OCI-M1 (cell line): ENCODE measurements at regions not wholly inside any gene's neighbourhood (a gene's known extent, or its start where the extent isn't known, plus 50 kb on each side); places are given as distances from the start of the nearest gene placed in this dataset.

Source experiments
- DNase-seq: peaks from one replicate; lab custom pipeline; 2025; lab: John Stamatoyannopoulos, UW

DNA sequence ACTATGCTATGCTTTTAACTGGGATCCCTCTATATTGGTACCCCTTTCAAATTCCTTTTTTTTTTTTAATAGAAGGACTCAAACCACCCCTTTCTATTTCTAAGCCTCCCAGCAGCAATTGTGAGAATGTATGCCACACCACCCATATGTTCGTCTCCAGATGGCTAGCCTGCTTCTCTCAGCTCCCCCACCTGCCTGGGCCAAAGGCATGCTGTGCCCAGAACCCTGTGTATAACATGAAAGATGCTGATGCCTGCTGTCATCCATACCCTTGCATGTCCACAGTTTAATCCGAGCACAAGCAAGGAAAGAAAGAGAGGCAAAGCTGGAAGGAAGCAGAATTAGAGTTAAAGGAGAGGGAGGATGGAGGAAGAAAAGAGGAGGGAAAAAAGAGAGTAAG, 159.5 kb upstream of the CNTN6 start:
- DNase-seq = no peak

DNA sequence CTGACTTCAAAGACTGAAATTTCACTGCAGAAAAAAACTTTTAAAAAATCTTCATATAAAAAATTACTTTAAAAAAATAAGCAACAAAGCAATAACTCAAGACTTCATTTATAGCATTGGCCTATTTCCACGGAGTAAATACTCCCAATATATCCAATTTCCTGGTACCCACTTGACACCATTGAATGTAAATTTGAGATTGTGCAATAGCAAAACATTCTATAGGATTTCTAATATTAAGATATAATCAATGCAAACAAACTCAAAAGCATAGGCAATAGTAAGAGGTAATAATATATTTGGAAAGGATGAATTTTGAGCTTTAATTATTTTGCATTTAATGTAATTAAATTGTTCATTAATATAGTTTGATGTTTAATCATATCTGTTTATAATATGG, 148.0 kb upstream of the CNTN6 start:
- no peak for DNase-seq

DNA sequence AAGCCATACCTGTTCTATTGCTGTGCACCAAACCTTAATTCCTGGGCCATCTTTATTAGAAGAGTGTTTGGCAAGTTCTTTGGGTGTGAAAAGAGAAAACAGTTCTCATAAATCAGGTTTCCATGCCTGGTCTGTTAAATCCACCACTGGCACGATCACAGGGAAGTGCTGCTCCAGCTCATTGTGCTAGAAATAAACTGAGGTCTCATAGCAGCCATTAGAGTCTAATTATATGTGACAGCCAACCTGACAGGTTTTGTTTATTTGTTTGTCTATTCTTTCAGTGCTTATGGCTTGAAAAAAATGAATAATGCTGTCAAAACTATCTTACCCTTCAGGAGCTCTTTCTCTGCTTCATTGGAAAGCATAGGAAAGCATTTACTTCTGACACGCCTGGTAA, 147.1 kb upstream of the CNTN6 start:
- DNase-seq = no peak

DNA sequence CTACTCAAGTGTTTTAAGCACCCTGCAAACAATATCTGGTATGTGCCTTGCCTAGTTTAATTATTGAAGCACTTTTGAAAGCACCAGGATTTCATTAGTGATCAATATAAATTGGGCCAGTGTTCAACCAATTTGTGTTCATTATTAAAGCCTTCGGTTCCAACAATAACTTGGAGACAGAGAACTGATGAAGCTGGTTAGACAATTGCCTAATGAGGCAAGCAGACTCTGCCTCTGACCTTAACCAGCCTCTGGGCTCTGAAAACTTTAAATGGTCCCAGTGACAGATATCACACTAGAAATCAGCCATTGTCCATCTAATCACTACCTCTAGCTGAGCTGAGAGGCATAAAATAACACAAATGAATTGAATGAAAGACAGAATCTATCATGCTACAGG, 139.9 kb upstream of the CNTN6 start:
- DNase-seq = no peak

DNA sequence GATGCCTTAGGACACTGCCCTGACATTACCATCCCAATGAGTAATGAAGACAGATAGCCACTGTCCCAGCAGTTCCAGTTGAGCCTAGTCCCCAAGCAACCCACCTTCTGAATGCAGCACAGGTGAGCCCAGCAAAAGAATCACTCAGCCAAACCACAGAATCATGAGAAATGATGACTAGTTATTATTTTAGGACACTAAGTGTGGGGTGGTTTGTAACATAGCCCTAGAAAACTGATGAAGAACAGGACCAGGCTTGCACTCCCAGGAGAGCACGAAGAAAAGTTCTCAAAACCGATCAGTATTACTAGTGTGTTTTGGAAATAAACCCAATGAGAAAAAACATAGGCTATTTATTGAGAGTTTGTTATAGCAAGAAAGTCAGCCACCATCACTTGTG, 129.6 kb upstream of the CNTN6 start:
- DNase-seq = no peak

DNA sequence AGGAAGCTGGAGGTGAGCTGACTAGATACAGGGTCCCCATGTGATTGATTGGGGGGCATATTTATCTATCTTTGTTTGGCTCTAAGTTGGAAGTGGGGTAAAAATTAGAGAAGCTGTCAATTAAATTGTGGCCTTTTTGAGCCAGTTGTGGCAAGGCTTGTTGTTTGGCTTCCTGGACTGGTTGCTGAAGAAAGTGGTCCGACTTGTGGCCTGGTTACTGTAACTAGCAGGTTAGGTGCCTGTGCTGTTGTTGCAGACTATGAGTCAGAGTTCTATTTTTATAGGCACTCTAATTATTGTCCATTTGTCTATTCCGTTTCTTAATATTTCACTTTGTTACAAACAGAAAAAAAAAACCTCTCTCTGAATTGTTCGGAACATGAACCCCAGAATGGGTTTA, 129.1 kb upstream of the CNTN6 start:
- DNase-seq = no peak

DNA sequence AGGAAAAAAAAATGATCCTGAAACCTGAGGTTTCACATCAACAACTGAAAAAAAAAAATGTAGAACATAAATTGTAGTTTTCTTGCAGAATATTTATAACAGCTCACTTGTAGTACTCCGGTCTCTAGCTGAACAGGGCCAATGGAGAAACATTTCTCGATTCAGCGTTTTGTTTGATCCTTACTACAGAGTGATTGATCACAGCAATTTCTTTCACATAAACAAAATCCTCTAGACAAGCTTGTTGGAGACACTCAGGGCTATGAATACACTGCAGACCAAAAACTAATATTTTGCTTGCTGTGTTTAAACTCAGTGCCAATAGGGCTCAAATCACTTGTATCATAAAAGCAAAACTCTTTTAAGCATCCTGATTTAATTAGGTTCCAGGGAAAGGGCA, 127.0 kb upstream of the CNTN6 start:
- DNase-seq = no peak

DNA sequence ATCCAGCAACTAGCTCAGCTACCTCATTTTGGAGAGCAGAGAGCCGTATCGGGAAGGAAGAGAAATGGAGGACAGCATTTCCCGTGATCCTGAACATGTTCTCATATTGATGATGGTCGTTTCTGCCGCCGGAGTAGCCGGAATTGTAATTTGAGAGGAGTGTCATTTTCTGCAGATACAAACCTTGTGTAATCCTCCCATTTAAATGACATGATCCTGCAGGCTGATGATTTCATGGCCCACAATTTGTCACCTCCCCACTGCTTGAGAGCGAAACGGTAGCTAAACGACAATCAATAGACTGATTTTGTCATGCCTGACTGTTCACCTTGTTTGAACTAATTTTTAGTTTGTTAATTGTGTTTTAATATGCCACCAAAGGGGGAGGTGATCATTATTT, 126.5 kb upstream of the CNTN6 start:
- no peak for DNase-seq

DNA sequence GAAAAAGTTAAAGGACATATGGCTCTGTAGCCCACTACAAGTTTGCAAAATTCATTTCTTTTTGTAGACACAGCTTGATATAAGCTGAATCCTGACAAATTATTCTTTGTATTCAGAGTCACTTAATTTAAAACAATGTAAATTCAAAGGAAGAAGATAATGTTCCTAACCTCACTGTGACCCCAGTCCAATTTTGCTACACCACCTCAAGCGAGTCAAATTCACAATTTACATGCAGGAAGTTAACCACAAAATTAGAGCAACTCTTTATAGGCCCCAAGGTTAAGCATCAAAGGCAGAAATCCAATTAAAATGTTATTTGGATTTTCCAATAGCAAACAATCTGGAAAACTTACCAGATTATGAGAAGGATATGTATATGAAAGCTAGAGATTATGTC, 119.5 kb upstream of the CNTN6 start:
- no peak for DNase-seq

DNA sequence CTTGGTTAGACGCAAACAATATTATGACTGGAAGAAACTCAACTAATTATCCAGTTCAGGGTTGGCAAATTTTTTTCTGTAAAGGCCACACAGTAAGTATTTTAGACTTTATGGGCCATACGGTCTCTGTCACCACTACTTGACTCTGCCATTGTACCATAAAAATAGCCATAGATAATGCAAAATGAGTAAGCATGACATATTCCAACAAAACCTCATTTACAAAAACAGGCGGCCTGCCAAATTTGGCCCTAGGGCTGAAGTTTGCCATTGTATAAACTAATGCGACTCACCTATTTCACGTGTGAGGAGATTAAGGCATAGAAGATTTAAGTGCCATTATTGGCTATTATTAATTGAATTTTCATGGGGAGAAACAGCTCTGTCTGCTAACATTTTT, 116.8 kb upstream of the CNTN6 start:
- DNase-seq = no peak

DNA sequence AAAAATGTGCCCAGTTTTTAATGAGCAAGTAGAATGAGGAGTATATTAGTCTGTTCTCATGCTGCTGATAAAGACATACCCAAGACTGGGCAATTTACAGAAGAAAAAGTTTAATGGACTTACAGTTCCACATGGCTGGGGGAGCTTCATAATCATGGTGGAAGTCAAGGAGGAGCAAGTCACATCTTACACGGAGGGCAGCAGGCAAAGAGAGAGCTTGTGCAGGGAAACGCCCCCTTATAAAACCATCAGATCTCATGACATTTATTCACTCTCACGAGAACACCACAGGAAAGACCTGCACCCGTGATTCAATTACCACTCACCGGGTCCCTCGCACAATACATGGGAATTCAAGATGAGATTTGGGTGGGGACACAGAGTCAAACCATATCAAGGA, 111.7 kb upstream of the CNTN6 start:
- DNase-seq = no peak

DNA sequence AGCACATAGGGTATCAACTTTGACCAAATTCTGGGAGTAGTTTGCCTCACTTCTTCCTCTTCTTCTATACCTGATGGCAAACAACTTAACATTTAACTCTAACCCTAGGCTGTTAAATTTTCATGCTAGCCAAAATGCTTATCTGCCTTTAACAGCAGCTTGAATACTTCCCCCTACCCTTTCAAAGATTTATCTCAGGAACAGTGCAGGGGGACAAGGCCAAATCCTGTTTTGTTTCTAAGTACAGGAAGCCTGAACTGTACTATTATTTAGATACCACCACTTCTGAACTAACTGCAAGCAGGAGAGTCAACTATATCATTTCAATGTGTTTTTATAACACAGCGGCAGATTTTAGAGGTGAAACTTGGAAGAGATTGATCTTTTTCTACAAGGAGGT, 104.0 kb upstream of the CNTN6 start:
- peak; percentile 44 for DNase-seq

DNA sequence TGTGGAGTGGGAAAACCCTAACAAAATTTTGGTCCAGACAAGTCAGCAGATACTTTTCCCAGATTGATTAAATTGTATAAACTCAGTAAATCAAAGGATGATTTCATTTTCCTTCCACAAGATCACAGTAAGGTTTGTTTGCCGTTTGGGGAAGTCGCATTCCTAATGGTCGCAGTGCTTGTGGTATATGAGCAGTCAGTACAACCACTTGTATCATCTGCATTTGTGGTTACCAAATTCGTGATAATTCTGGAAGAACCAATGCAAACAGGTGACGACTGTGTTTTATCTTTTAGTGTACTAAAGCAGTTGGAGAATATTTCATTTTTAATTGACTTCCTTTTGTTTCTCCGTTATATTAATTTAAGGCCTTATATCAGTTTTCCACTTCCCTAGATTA, 100.0 kb upstream of the CNTN6 start:
- peak; percentile 14 for DNase-seq

DNA sequence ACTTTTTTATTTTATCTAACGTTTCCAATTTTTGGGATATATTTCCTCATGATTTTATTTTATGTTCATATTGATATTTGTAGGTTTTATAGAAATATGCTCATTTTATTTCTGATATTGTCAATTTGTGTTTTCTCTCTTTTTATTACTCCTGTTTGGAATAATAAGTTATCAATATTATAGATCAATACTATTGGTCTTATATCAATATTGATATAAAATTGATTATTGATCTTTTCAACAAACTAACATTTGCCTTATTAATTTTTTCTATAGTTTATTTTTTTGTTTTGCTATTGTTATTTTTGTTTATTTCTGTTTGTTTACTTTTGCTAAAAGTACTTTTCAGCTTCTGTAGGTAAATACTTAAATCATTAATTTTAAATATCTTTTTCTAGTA, 90.8 kb upstream of the CNTN6 start:
- no peak for DNase-seq

DNA sequence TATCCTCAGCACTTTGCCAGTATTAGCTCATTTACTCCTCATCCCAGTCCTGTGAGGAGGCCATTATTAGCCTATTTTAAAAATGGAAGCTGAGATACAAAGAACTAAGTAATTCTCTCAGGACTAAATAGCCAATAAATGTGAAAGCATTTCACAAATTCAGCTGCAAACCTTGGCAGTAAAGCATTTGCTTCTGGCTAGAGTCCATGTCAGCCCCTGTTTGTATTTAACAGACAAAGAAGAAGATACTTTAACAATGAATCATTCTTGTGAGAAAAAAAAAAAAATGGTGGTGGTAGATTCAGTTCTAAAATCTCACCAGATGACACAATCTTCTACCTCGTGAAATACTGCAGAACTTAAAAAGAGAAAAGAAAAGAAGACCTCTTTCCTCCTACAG, 85.0 kb upstream of the CNTN6 start:
- no peak for DNase-seq

DNA sequence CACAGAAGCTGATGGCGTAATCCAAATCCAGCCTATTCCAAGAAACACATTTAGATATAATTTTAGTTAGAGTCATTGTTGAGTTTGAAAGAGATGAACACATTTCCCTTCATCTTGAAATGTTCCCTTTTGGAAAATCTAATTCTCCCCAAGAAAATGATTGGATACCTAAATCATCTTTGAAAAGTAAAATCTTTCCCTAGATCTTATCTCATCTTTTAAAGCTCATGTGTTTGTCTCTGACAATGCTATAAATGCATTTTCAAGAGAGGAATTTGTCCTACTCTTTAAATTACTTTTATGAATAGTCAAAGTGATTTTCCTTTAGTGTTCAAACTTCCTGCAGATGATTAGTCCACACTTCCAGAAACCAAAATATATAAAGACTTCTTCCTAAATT, 82.6 kb upstream of the CNTN6 start:
- no peak for DNase-seq

DNA sequence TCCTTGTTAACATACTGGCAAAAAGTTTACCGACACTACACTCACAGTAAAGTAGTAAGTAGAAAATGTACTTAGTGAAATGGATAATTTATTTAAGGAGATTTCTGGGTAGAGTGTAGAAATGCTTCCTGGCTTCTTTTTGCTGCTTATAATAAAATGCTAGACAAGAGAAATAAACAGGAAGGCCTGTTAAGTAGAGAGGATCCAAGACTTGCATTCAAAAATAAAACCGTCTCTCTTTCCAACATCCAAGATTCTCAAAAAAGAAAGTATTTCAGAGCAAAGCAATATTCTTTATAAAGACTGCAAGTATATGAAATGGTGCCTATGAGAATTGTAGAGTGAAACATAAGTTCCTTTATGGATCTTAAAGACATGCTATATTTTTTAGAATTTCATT, 77.0 kb upstream of the CNTN6 start:
- DNase-seq = no peak

DNA sequence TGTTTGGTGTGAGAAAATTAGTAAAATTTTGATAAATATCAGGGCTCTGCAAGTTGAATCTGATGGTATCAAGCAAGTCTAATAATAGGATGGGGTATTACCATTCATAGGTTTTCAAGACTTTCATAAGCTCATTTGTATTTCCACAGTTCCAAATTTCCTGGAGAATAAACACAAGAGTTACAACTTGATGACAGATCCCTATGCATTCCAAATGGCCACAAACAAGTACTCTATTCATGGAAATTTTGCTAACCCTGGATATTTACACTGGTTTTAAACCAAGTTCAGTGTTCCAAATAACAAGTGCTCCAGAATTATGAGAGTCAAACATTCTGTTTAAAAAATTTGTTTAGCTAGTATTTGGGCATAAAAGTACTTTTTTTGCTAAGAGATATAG, 75.0 kb upstream of the CNTN6 start:
- DNase-seq = no peak

DNA sequence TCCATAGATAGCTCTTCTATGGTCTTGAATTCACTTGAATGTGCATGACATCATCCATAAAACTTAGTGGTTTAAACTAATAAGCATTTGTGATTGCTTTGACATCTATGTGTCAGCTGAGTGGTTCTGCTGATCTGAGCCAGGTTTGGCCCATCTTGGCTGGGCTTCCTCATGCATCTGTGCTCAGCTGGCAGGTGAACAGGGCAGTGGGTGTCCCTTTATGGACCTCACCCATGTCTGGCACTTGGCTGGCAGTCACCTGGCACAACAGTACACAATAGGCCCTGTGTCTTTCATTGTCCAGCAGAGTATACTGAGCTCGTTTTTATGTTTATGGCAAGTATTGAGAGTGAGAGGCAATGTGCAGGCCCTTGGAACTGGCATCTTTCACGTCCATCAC, 73.7 kb upstream of the CNTN6 start:
- no peak for DNase-seq

DNA sequence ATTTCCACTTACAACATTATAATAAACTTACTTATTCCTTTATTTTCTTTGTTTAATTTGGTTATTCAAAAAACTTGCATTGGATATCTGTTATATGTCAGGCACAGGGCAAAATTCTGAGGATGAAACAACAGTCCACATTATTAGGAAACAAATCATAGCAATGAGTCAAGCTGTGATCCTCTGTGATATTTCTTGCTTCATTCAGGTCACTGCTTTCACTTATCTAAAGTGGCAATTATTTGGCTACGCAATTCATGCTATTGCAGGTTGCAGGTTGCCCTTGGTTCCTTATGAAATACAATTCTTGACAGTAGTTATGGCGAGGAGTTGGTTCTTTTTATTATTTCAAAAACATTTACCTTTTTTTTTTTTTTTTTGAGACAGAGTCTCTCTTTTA, 66.4 kb upstream of the CNTN6 start:
- DNase-seq = no peak

DNA sequence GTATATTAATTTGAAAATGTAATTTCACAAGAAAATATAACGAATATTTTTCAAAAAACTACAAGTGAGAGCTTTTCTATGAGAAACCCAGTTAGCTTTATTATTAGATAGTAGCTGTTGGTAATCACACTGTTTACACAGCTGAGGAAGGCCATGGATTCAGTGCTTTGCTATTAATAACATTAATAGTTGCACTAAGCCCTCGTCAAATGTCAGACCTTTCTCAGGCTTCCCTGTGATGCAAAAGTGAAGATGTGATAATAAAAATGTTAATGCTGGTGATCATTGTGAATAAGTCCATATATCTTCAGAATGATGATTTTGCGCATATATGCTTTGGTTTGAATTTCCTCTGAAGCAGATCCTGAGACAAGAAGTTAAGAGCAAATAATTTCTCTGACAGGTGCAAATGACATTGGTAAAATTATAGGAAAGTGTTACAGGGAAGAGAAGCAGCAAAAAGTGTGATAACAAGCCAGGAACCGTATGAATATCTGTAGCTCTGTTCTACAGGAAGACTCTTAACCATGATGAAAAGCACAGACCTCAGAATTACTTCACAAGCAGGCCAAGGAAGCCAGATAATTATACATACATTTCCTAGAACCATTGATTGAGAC, 56.5 kb upstream of the CNTN6 start:
- no peak for DNase-seq

DNA sequence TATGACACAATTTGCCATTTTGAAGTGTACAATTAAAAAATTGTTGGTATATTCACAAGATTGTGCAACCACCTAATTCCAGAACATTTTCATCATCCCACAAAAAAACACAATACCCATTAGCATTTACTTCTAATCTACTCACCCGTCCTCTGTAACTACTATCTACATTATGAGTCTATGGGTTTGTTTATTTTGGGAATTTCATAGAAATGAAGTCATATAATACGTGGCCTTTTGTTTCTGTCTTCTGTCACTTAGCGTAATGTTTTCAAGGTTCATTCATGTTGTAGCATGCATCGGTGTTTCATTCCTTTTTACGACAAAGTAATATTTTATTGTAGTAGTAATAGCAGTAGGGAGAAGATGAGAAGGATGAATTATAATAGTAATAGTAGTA, 55.2 kb upstream of the CNTN6 start:
- no peak for DNase-seq
